Ishikawa (cell line): ENCODE measurements at regions not wholly inside any gene's neighbourhood (a gene's known extent, or its start where the extent isn't known, plus 50 kb on each side); places are given as distances from the start of the nearest gene placed in this dataset.

ENCODE experiments used
- CREB1 ChIP-seq: IDR thresholded peaks from 2 replicates; pipeline ENCODE4 v1.6.1; 2012; ENCODE audit warnings: low read depth
- EP300 ChIP-seq: IDR thresholded peaks from 2 replicates; pipeline ENCODE4 v1.6.1; 2012; ENCODE audit warnings: borderline replicate concordance
- MAX ChIP-seq: IDR thresholded peaks from 2 replicates; pipeline ENCODE4 v1.6.1; 2012
- RAD21 ChIP-seq: IDR thresholded peaks from 2 replicates; pipeline ENCODE4 v1.6.1; 2012; ENCODE audit warnings: low read depth
- REST ChIP-seq: IDR thresholded peaks from 2 replicates; pipeline ENCODE4 v1.6.1; 2012; ENCODE audit warnings: low read depth, mild to moderate bottlenecking
- TAF1 ChIP-seq: IDR thresholded peaks from 2 replicates; pipeline ENCODE4 v1.6.1; 2012; ENCODE audit warnings: low read depth, mild to moderate bottlenecking
- TEAD4 ChIP-seq: IDR thresholded peaks from 2 replicates; pipeline ENCODE4 v1.6.1; 2012
- USF1 ChIP-seq: IDR thresholded peaks from 2 replicates; pipeline ENCODE4 v1.6.1; 2012
- ZBTB7A ChIP-seq: IDR thresholded peaks from 2 replicates; pipeline ENCODE4 v1.6.1; 2012; ENCODE audit warnings: low read depth

DNA sequence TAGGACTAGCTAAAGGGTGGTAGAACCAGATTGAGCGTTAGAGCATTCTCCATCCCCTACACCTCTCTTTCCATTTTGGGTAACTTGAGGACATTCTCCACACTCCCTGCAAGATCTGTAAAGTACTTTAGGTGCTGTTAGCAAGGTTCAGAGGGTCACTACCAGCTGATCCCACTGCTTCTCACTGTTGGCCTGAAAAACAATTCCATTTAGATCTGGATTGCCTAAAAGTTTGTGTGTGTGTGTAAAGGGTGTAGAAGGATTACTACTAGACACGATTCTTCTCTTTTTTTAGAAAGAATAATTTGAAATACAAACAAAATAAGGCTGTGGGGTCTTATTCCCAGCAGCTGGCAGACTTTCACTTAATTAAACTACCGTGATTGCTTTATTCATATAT is 95.1 kb upstream of the TMEM178A start:
- TF ChIP-seq REST = no peak
- no peak for TF ChIP-seq TAF1
- TF ChIP-seq EP300 = no peak
- no peak for TF ChIP-seq USF1
- TF ChIP-seq CREB1 = no peak
- no peak for TF ChIP-seq ZBTB7A
- no peak for TF ChIP-seq RAD21
- TF ChIP-seq MAX = no peak
- TF ChIP-seq TEAD4 = no peak
